Osteocyte (in vitro differentiated cells): ENCODE measurements at regions not wholly inside any gene's neighbourhood (a gene's known extent, or its start where the extent isn't known, plus 50 kb on each side); places are given as distances from the start of the nearest gene placed in this dataset.

ENCODE experiments used
- DNase-seq: peaks from one replicate; pipeline ENCODE4 v3.0.0; 2021; ENCODE audit warnings: mixed read lengths; ENCODE audit not compliant: unreplicated experiment; ENCODE audit errors: extremely low spot score
- H3K27ac Mint-ChIP-seq: one replicate; pipeline ENCODE4 v1.8.0; 2021; ENCODE audit warnings: mild to moderate bottlenecking, mixed read lengths; ENCODE audit not compliant: unreplicated experiment
- H3K27me3 Mint-ChIP-seq: one replicate; pipeline ENCODE4 v1.8.0; 2021; ENCODE audit warnings: mixed read lengths; ENCODE audit not compliant: unreplicated experiment
- H3K36me3 Mint-ChIP-seq: one replicate; pipeline ENCODE4 v1.8.0; 2021; ENCODE audit warnings: mixed read lengths; ENCODE audit not compliant: unreplicated experiment
- H3K4me1 Mint-ChIP-seq: one replicate; pipeline ENCODE4 v1.8.0; 2021; ENCODE audit warnings: mixed read lengths; ENCODE audit not compliant: unreplicated experiment
- H3K4me3 Mint-ChIP-seq: one replicate; pipeline ENCODE4 v1.8.0; 2021; ENCODE audit warnings: mild to moderate bottlenecking, moderate library complexity, mixed read lengths; ENCODE audit not compliant: unreplicated experiment
- H3K9me3 Mint-ChIP-seq: one replicate; pipeline ENCODE4 v1.8.0; 2021; ENCODE audit warnings: mixed read lengths; ENCODE audit not compliant: unreplicated experiment
- TF ChIP-seq, protein P1 (sequence below): fragments of 200-600 bp; sonication (generic); IDR thresholded peaks from 2 replicates; pipeline ENCODE4 v1.5.0; 2021; ENCODE audit warnings: antibody characterized with exemption, mild to moderate bottlenecking, moderate library complexity

DNA sequence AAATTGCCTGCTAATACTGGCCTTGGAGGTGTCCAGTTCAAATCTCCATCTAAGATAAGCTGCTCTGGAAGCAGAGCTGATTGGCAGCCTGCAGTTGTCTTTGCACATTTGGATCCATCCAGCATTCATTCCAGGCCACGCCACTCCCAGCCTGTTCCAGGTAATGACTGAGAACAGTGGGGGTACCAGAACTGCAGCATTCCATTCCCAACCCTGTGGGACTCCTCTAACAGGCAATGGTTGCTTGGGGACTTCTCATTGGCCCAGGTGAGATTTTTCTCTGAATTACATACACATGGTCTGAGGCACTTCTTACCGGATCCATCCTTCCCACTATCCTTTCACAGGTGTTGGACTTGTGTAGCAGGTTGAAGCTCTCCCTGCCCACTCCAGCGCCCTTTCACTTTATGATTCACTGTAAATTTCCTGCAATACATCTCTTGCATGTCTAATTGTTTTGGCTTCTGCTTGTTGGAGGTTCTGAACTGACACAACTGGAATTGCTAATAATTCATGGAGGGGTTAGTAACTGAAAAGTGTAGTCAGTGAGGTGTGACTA lies 206.1 kb upstream of the ZFHX3 start:
- Mint-ChIP-seq H3K27me3 (peaks cover 6% of the 10 kb centered on the region), H3K27ac (no peak overlapping the region), H3K9me3 (no peaks in the 10 kb centered on the region), H3K4me1 (no peaks in the 10 kb centered on the region), H3K36me3 (no peaks in the 10 kb centered on the region), H3K4me3 (no peak overlapping the region)
- no peak for DNase-seq
- TF ChIP-seq, protein P1, sequence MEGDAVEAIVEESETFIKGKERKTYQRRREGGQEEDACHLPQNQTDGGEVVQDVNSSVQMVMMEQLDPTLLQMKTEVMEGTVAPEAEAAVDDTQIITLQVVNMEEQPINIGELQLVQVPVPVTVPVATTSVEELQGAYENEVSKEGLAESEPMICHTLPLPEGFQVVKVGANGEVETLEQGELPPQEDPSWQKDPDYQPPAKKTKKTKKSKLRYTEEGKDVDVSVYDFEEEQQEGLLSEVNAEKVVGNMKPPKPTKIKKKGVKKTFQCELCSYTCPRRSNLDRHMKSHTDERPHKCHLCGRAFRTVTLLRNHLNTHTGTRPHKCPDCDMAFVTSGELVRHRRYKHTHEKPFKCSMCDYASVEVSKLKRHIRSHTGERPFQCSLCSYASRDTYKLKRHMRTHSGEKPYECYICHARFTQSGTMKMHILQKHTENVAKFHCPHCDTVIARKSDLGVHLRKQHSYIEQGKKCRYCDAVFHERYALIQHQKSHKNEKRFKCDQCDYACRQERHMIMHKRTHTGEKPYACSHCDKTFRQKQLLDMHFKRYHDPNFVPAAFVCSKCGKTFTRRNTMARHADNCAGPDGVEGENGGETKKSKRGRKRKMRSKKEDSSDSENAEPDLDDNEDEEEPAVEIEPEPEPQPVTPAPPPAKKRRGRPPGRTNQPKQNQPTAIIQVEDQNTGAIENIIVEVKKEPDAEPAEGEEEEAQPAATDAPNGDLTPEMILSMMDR, result no peak

DNA sequence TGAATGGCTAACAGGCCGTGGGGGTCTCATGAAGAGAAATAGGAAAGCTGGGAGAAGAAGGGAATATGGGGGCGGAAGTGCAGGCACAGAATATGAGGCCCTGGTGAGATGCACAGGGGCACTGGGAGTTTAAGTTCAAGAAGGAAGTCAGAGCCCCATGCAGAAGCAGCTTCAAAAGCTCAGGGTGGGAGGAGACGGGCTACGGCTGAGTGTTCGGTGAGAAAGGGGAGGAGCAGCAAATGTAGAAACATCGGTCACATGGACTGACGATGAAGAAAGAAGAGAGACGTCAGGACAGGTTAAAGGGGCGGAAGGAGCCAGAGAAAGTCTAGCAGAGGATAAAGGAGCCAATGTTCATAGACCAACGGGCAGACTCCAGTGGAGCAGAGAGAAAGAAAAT lies 204.5 kb upstream of the ZFHX3 start:
- H3K36me3 Mint-ChIP-seq, result no peaks in the 10 kb centered on the region
- no peak overlapping the region for H3K4me3 Mint-ChIP-seq
- H3K9me3 Mint-ChIP-seq, result no peaks in the 10 kb centered on the region

DNA sequence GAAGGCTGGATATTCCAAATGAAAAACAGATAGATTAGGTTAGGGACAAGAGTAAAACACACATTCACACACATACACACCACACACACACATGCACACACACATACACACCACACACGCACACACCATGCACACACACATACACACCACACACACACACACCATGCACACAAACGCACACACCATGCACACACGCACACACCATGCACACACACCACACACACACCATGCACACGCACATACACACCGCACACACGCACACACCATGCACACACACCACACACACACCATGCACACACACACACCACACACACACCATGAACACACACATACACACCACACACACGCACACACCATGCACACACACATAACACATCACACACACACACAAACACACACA lies 203.7 kb upstream of the ZFHX3 start:
- TF ChIP-seq, protein P1, result no peak
- H3K27ac Mint-ChIP-seq, result no peak overlapping the region
- H3K36me3 Mint-ChIP-seq, result no peaks in the 10 kb centered on the region
- no peaks in the 10 kb centered on the region for H3K4me1 Mint-ChIP-seq
- DNase-seq, result no peak
- H3K9me3 Mint-ChIP-seq, result no peaks in the 10 kb centered on the region
- H3K4me3 Mint-ChIP-seq, result no peak overlapping the region
- no peaks in the 10 kb centered on the region for H3K27me3 Mint-ChIP-seq

More for the DNA sequence above, 204.5 kb upstream of the ZFHX3 start:
- H3K27ac Mint-ChIP-seq, result no peak overlapping the region
- TF ChIP-seq, protein P1, result no peak
- no peak for DNase-seq
- H3K4me1 Mint-ChIP-seq, result no peaks in the 10 kb centered on the region
- H3K27me3 Mint-ChIP-seq, result no peaks in the 10 kb centered on the region

DNA sequence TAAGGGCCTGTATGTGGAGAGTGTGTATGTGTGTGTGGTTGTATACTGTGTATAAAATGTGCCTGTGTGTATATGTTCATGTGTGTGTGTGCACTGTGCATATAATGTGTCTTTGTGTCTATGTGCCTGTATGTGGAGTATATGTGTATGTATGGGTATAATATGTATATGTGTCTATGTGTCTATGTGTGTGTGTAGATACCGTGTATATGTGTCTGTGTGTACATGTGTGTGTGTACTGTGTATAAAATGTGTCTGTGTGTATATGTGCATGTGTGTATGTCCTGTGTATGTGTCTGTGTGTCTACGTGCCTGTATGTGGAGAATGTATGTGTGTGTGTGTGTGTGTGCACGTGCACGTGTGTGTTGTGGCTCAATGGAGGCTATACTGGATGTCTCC lies 200.4 kb upstream of the ZFHX3 start:
- H3K36me3 Mint-ChIP-seq, result no peaks in the 10 kb centered on the region
- DNase-seq, result no peak
- no peak overlapping the region for H3K4me3 Mint-ChIP-seq
- no peaks in the 10 kb centered on the region for H3K9me3 Mint-ChIP-seq
- H3K4me1 Mint-ChIP-seq, result no peaks in the 10 kb centered on the region
- no peak overlapping the region for H3K27ac Mint-ChIP-seq
- TF ChIP-seq, protein P1, result no peak
- H3K27me3 Mint-ChIP-seq, result peaks cover 7% of the 10 kb centered on the region

DNA sequence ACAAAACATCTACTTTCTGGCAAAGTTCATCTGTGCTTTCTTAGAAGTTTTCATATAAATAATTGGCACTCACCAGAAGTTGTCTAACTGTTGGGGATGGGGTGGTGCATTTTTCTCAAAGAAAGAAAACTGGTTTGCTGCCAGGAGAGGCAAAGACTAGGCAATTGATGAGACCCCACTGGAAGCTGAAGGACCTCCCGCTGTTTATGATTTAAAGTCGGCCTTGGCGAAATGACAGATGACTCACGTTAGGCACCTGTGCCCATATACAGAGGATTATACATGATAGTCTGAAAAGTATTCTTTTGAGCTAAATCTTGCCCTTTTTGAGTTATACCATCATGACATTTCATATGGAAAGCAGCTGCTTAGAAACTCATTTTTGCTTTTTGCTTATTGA lies 193.0 kb upstream of the ZFHX3 start:
- Mint-ChIP-seq H3K4me1 (no peaks in the 10 kb centered on the region), H3K4me3 (no peak overlapping the region), H3K27ac (no peak overlapping the region), H3K9me3 (no peaks in the 10 kb centered on the region), H3K36me3 (no peaks in the 10 kb centered on the region), H3K27me3 (peaks cover 41% of the 10 kb centered on the region)
- TF ChIP-seq, protein P1, result no peak
- DNase-seq, result no peak
